Esophagus muscularis mucosa (tissue), 4 donors: ENCODE measurements at regions not wholly inside any gene's neighbourhood (a gene's known extent, or its start where the extent isn't known, plus 50 kb on each side); places are given as distances from the start of the nearest gene placed in this dataset.

Experiments used
- DNase-seq: peaks from one replicate; pipeline ENCODE4 v3.0.0-alpha.2; 2017; ENCODE audit errors: extremely low spot score
- H3K27ac ChIP-seq, 4 donors: fragments of 200-600 bp; sonication (generic); replicated peaks in 1 of 4; 1 replicate in 3 of 4; 2 replicates in 1 of 4; pipeline ENCODE4 v1.5.1; 2016 to 2019; ENCODE audit warnings: mild to moderate bottlenecking in 1 of 4
- H3K27me3 ChIP-seq, 4 donors: fragments of 200-600 bp; sonication (generic); one replicate each; pipeline versions ENCODE4 v1.5.1 to v1.6.0; 2016 to 2019
- H3K36me3 ChIP-seq, 4 donors: fragments of 200-600 bp; sonication (generic); one replicate each; pipeline ENCODE4 v1.5.1; 2016 to 2019
- H3K4me1 ChIP-seq, 4 donors: fragments of 200-600 bp; sonication (generic); one replicate each; pipeline ENCODE4 v1.5.1; 2016 to 2019
- H3K4me3 ChIP-seq, 4 donors: fragments of 200-600 bp; sonication (generic); 1 replicate in 2 of 4; 2 replicates in 2 of 4; pipeline ENCODE4 v1.5.1; 2016 to 2019; ENCODE audit warnings: mild to moderate bottlenecking in 4 of 4, moderate library complexity in 1 of 4
- H3K9me3 ChIP-seq, 4 donors: fragments of 200-600 bp; sonication (generic); 1 replicate in 3 of 4; 2 replicates in 1 of 4; pipeline ENCODE4 v1.5.1; 2016 to 2019
- CTCF ChIP-seq, 3 experiments: fragments of 200-600 bp in 2 of 3; fragments of 450-650 bp in 1 of 3; sonication (generic) in 2 of 3; IDR thresholded peaks; one replicate each; pipeline ENCODE4 v1.5.1; 2017 to 2019; ENCODE audit warnings: antibody characterized with exemption in 3 of 3, mild to moderate bottlenecking in 2 of 3, moderate library complexity in 1 of 3
- EP300 ChIP-seq: sonication (generic); formaldehyde crosslinking; IDR thresholded peaks from one replicate; pipeline ENCODE4 v1.6.1; 2017; ENCODE audit warnings: antibody characterized with exemption
- POLR2A ChIP-seq: fragments of 450-650 bp; IDR thresholded peaks from one replicate; pipeline ENCODE4 v1.6.1; 2017; ENCODE audit warnings: antibody characterized with exemption, moderate library complexity, mild to moderate bottlenecking, low read depth
- POLR2AphosphoS5 ChIP-seq, 2 donors: sonication (generic); formaldehyde crosslinking; IDR thresholded peaks; one replicate each; pipeline ENCODE4 v1.6.1; 2017; ENCODE audit warnings: antibody characterized with exemption in 2 of 2
- WGBS: methylation state at CpG from one replicate; pipeline ENCODE4 v1.1.5; 2018; 5-methylcytosine and 5-hydroxymethylcytosine counted together
- intact Hi-C: fragments of 100-400 bp; cut with DNase I; formaldehyde crosslinking; loops from one replicate; pipeline ENCODE4 v1.15.1; 2023

- Histone ChIP-seq H3K27me3 (no peaks in the 10 kb centered on the region), H3K4me1 (no peaks in the 10 kb centered on the region), H3K9me3 (no peaks in the 10 kb centered on the region), H3K36me3 (no peaks in the 10 kb centered on the region), H3K4me3 (no peak overlapping the region), H3K27ac (no peak overlapping the region)
- TF ChIP-seq POLR2A (no peak), CTCF (IDR thresholded peaks at IDR 0.05) (no peak), EP300 (no peak), POLR2AphosphoS5 (IDR thresholded peaks at IDR 0.05) (no peak)
- WGBS = 80% methylated on average over 3 of the region's 3 CpGs
- DNase-seq = no peak
- intact Hi-C loops = no loop called here
These were observed 468.0 kb upstream of the IL12A start for GRCh38 chr3:159520638-159521037.

DNA sequence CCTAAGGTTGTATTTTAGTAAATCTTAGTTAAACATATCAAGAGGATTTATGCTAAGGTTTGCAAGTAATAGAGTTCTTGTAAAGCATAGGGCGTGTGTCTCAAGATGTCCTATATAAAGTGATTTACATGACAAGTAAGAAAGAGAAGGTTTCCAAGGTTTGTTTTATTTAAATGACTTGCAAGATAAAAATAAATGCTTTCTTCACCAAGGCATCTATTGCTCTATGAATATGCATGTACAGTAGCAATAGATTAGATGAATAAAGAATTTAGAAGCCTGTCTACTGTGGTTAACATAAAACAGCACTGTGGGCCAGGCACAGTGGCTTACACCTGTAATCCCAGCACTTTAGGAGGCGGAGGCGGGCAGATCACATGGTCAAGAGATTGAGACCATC, 466.4 kb upstream of the IL12A start:
- no peaks in the 10 kb centered on the region for H3K4me1 ChIP-seq
- intact Hi-C loops = no loop called here
- no peak overlapping the region for H3K4me3 ChIP-seq
- no peaks in the 10 kb centered on the region for H3K9me3 ChIP-seq
- 89% methylated on average over 3 of the region's 3 CpGs for WGBS
- no peaks in the 10 kb centered on the region for H3K27me3 ChIP-seq
- TF ChIP-seq EP300 (no peak), CTCF (IDR thresholded peaks at IDR 0.05) (no peak), POLR2AphosphoS5 (IDR thresholded peaks at IDR 0.05) (no peak), POLR2A (no peak)
- H3K36me3 ChIP-seq = no peaks in the 10 kb centered on the region
- H3K27ac ChIP-seq = no peak overlapping the region
- DNase-seq = no peak

- no peaks in the 10 kb centered on the region for H3K9me3 ChIP-seq
- no peaks in the 10 kb centered on the region for H3K4me1 ChIP-seq
- no peak for DNase-seq
- H3K27me3 ChIP-seq = no peaks in the 10 kb centered on the region
- H3K4me3 ChIP-seq = no peak overlapping the region
- intact Hi-C loops = no loop called here
- no peaks in the 10 kb centered on the region for H3K36me3 ChIP-seq
- WGBS = 82% methylated on average over 9 of the region's 9 CpGs
- no peak for TF ChIP-seq EP300
- TF ChIP-seq POLR2A = no peak
- no peak for TF ChIP-seq POLR2AphosphoS5 (IDR thresholded peaks at IDR 0.05)
- TF ChIP-seq CTCF (IDR thresholded peaks at IDR 0.05) = no peak
- H3K27ac ChIP-seq = no peak overlapping the region
These were observed 460.3 kb upstream of the IL12A start for GRCh38 chr3:159528251-159528895.

- TF ChIP-seq POLR2AphosphoS5 (IDR thresholded peaks at IDR 0.05) = no peak
- TF ChIP-seq CTCF (IDR thresholded peaks at IDR 0.05) = no peak
- no peak for TF ChIP-seq EP300
- TF ChIP-seq POLR2A = no peak
- no peak overlapping the region for H3K4me3 ChIP-seq
- no peaks in the 10 kb centered on the region for H3K9me3 ChIP-seq
- no peak for DNase-seq
- no peaks in the 10 kb centered on the region for H3K36me3 ChIP-seq
- no peaks in the 10 kb centered on the region for H3K27me3 ChIP-seq
- intact Hi-C loops = no loop called here
- H3K4me1 ChIP-seq = no peaks in the 10 kb centered on the region
- no peak overlapping the region for H3K27ac ChIP-seq
These were observed 456.1 kb upstream of the IL12A start for GRCh38 chr3:159532577-159532976.

- WGBS = 54% methylated on average over 3 of the region's 3 CpGs
- Histone ChIP-seq H3K4me1 (no peaks in the 10 kb centered on the region), H3K9me3 (no peaks in the 10 kb centered on the region), H3K27me3 (no peaks in the 10 kb centered on the region), H3K4me3 (no peak overlapping the region), H3K36me3 (no peaks in the 10 kb centered on the region), H3K27ac (no peak overlapping the region)
- DNase-seq = no peak
- TF ChIP-seq CTCF (IDR thresholded peaks at IDR 0.05) (no peak), EP300 (no peak), POLR2AphosphoS5 (IDR thresholded peaks at IDR 0.05) (no peak), POLR2A (no peak)
- intact Hi-C loops = no loop called here
These were observed 454.1 kb upstream of the IL12A start for GRCh38 chr3:159534496-159534895.
